GM12875 (cell line): ENCODE measurements at regions not wholly inside any gene's neighbourhood (a gene's known extent, or its start where the extent isn't known, plus 50 kb on each side); places are given as distances from the start of the nearest gene placed in this dataset.

Experiments
- H3K4me3 ChIP-seq: one replicate; pipeline ENCODE4 v1.5.1; 2011; ENCODE audit warnings: low read depth, low read length, control low read depth
- TF ChIP-seq, protein P1 (sequence below): IDR thresholded peaks from 2 replicates; pipeline ENCODE4 v1.5.1; 2011; ENCODE audit warnings: low read depth, mild to moderate bottlenecking, control low read depth, inconsistent platforms, low read length, moderate library complexity, borderline replicate concordance; ENCODE audit not compliant: insufficient read depth

DNA sequence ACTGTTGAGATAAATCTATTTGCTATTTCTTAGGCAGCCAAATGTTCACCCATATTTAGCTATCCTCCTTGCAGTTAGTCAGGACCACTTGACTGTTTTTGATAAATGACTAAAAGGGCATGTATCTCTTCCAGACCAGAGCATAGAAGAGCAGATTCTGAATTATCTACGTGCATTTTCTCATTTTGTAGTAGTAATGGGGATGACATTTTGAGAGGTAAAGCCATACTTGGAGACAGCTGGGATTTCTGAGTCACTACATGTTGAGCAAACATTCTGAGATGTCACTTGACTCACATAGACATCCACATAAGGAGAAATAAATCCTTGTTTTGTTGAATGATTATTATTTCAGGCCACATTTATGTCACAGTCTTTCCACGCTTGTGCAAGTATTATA, 297.6 kb downstream of the CDH10 start:
- H3K4me3 ChIP-seq = no peak overlapping the region
- TF ChIP-seq, protein P1, sequence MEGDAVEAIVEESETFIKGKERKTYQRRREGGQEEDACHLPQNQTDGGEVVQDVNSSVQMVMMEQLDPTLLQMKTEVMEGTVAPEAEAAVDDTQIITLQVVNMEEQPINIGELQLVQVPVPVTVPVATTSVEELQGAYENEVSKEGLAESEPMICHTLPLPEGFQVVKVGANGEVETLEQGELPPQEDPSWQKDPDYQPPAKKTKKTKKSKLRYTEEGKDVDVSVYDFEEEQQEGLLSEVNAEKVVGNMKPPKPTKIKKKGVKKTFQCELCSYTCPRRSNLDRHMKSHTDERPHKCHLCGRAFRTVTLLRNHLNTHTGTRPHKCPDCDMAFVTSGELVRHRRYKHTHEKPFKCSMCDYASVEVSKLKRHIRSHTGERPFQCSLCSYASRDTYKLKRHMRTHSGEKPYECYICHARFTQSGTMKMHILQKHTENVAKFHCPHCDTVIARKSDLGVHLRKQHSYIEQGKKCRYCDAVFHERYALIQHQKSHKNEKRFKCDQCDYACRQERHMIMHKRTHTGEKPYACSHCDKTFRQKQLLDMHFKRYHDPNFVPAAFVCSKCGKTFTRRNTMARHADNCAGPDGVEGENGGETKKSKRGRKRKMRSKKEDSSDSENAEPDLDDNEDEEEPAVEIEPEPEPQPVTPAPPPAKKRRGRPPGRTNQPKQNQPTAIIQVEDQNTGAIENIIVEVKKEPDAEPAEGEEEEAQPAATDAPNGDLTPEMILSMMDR = no peak

DNA sequence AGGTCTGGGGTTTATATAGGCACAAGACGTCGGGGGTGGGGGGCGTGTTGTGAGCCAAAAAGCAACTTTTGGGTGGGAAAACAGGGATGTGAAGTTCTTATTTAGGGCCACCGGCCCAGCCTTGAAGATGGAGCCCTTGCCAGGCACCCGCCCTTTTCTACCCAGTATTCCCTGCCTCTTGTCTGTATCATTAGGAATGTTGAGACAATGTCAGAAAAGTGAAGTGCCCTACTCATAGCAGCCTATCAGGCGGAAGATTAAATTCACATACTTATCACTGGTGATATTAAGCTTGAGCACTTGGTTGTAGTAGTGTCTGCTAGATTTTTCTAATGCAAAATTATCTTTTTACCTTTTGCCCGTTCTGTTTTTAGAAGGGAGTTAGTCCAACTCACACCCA, 293.5 kb downstream of the CDH10 start:
- TF ChIP-seq, protein P1 = no peak
- no peak overlapping the region for H3K4me3 ChIP-seq

DNA sequence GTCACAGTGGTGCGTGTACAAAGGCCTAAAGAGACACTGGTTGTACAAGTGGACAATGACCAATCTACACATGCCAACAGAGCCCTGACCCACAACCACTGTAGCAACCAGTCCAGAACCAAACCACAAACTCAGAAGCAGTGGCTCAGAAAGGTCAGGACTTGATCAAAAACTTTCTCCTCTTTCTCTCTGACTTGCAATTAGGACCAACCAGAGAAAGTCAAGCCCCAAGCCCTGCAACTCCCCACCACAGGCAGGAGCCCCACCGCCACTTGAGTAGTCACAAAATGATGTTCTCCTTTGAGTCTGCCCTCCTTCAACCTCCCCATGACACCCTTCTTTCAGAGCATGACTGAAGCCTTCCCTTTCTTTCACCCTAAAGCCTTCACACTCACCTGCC, 291.8 kb downstream of the CDH10 start:
- TF ChIP-seq, protein P1 = no peak

DNA sequence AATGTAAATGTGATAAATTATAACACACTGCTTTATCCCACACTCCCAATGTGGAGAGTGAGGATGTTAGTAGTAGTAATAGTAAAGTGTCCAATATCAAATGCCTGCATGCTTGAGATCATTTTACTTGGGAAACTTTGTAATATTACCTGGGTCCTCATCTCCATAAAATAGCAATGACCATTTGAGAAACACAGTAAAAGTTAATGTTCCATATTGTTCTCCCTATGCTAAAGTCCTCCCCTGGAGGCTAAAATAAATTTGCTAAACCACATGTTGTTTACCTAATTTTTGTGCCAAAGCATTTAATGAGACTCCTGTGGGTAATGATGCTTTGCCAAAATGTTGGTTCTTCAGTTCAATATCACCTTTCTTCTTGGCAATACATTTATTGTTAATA, 291.2 kb downstream of the CDH10 start:
- no peak overlapping the region for H3K4me3 ChIP-seq
- TF ChIP-seq, protein P1 = no peak

More for the DNA sequence above, 291.8 kb downstream of the CDH10 start:
- no peak overlapping the region for H3K4me3 ChIP-seq

DNA sequence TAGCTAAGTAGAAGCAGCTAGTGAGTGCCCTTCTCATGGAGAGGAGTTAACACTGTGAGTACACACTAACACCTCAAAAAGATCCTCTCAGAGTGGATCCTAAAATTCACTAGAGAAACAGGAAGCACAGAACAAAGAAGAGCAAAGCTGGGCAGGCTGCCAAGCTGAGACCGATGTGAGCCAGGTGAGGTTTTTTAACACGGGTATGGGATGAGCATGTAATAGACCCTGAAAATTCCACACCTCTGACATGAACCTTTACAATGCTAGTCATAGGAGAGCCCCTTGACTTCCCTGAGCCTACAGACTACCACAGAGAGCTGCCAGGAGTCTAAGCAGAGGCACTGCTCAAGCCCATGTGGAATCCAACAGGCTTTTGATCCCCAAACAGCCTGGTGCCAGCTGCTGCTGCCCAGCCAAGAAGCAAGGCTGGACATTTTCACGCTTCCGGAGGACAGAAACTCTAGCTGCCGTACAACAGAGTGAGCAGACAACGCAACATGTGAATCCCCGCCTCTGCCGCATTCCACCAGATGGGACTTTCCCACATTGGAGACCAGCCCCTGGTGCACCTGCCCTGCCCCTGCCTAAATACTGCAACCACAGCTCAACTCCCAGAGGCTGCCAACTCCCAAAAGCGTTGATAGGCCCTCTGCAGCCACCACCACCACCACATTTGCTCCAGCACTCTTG, 280.8 kb downstream of the CDH10 start:
- H3K4me3 ChIP-seq = no peak overlapping the region
- TF ChIP-seq, protein P1 = no peak

DNA sequence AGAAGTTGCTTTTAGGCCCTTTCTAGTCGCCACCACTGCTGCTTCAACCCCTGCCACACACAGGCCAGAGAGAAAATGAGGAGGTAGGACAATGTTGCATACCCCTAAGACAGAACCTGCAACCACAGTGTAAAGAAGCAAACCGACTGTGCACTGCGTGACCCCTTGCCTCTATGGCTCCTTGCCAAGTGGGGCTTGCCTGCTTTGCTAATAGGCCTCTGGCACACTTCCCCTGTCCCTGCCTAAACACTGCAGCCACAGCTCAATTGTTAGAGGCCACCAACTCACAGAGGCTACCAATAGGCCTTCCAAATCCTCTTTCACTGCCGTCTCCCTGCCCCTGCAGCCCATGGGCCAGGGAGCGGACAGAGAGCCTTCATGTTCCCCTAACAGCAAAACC, 280.1 kb downstream of the CDH10 start:
- no peak overlapping the region for H3K4me3 ChIP-seq
- TF ChIP-seq, protein P1 = no peak

DNA sequence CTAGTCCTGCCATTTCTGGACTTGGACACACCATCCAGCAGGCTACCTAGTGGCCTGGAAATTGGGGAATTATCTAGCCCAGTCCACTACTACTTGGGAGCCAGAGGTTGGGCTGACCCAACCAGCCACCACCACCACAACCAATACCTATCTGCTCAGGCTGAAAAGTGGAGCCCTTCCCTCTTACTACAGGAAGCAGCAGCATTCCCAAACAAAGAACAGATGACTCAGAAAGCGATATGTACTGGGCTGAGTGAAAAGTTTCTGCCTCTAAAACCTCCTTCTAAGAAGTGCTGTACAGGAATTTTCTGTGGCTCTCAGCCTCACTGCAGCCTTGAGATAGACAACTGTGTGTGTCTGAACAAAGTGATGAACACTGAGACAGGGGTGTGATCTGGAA, 279.4 kb downstream of the CDH10 start:
- H3K4me3 ChIP-seq = no peak overlapping the region
- TF ChIP-seq, protein P1 = no peak
